GM20000 (cell line): ENCODE measurements at regions not wholly inside any gene's neighbourhood (a gene's known extent, or its start where the extent isn't known, plus 50 kb on each side); places are given as distances from the start of the nearest gene placed in this dataset.

Experiments
- DNase-seq: peaks from one replicate; pipeline ENCODE4 v3.0.0; 2012; ENCODE audit warnings: low spot score
- TF ChIP-seq, protein P1 (sequence below): IDR thresholded peaks from 2 replicates; pipeline ENCODE4 v1.5.1; 2012; ENCODE audit warnings: mild to moderate bottlenecking, control low read depth; ENCODE audit errors: extremely low read depth, missing control alignments

DNA sequence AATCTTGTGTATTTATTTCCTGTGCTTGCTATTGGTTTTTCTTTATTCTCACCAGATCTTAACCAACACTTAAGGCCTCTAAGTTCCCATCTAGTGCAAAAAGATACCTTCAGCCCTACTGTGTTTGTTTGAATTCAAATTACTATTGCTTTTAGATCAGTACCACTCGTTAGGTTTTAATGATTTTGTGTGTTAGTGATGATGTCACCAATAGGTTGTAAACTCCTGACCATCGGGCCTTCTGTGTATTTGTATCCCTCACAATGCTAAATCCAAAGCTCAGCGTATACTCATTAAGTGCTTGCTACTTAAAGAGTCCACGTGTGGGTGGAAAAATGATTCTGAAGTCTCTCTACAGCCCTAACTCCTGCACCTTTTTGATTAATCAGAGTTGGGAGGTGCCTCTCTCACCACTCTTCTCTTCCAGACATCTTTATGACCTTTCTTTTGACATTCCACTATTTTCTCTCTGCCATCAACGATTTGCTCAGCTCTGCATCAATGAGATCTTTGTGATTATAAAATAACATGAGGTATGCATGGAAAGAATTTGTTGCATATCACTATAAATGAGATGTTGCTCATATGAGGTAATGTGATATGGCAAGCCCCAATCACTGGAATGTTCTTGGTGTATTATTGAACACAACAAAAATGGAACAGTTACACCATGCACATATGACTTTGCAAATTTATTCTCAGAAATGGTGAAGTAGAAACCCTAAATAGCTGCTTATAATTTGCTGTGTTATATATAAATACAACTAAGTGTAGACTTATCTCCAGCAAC, 55.1 kb upstream of the LAMA2 start:
- TF ChIP-seq, protein P1, sequence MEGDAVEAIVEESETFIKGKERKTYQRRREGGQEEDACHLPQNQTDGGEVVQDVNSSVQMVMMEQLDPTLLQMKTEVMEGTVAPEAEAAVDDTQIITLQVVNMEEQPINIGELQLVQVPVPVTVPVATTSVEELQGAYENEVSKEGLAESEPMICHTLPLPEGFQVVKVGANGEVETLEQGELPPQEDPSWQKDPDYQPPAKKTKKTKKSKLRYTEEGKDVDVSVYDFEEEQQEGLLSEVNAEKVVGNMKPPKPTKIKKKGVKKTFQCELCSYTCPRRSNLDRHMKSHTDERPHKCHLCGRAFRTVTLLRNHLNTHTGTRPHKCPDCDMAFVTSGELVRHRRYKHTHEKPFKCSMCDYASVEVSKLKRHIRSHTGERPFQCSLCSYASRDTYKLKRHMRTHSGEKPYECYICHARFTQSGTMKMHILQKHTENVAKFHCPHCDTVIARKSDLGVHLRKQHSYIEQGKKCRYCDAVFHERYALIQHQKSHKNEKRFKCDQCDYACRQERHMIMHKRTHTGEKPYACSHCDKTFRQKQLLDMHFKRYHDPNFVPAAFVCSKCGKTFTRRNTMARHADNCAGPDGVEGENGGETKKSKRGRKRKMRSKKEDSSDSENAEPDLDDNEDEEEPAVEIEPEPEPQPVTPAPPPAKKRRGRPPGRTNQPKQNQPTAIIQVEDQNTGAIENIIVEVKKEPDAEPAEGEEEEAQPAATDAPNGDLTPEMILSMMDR, result no peak
- DNase-seq, result no peak

DNA sequence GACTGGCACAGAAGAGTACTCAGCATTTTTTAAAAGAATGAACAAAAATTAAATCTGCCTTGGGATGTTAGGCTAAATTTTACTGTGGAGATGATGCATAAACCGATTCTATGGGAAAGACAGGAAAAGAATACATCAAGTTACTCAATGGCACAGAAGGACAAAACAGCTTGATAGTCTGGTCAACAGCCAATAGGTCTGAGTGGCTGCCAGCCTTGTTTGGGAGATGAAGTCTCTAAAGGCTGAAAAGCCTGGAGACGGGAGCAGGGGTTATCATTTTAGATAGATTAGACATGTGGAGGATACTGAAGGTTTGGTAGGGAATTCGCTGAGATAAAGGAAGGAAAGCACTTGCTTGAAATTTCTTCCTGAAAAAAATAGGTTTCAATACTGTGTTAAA, 56.3 kb upstream of the LAMA2 start:
- DNase-seq, result no peak
- TF ChIP-seq, protein P1, result no peak

DNA sequence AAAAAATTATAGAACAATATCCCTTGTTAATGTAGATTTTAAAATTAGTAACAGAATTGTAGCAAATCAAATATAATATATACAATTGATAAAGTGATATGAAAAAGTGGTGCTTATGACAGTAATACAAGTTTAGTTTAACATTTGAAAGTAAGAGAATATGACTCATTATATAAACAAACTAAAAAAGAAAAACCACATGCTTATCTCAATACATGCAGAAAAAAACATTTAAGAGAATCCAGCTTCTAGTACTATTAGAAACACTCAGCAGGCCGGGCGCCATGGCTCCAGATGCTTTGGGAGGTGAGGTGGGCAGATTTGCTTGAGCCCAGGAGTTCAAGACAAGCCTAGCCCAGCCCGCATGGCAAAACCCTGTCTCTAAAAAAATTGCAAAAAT, 60.7 kb upstream of the LAMA2 start:
- TF ChIP-seq, protein P1, result no peak
- DNase-seq, result no peak

DNA sequence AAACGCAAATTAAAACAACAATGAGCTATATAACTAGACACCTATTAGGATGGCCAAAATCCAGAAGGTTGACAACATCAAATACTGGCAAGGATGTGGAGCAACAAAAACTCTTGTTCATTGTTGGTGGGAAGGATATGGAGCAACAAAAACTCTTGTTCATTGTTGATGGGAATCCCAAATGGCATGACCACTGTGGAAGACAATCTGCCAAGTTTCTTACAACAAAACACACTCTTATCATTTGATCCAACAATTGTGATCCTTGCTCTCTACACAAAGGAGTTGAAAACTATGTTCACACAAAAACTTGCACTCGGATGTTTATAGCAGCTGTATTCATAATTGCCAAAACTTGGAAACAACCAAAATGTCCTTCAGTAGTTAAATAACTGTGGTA, 61.8 kb upstream of the LAMA2 start:
- TF ChIP-seq, protein P1, result no peak

DNA sequence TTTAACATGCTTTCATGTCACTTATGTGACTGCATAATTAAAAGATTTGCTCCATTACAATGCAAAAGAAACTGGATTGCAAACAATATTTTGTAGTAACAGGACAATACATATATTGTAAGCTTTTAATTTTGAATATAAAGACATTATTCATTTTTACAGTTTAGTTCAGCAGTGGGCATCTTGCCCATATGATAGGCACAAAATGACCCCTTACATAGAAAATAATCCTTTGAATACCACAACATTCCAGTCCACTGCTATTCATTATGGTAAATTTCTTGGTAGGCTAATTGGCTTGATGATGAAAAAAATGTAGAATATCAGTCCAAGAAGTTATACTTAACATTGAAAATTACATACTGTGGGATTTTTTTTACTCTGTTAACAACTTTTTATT, 74.1 kb upstream of the LAMA2 start:
- TF ChIP-seq, protein P1, result no peak
- DNase-seq, result no peak

More for the DNA sequence above, 61.8 kb upstream of the LAMA2 start:
- DNase-seq, result no peak

DNA sequence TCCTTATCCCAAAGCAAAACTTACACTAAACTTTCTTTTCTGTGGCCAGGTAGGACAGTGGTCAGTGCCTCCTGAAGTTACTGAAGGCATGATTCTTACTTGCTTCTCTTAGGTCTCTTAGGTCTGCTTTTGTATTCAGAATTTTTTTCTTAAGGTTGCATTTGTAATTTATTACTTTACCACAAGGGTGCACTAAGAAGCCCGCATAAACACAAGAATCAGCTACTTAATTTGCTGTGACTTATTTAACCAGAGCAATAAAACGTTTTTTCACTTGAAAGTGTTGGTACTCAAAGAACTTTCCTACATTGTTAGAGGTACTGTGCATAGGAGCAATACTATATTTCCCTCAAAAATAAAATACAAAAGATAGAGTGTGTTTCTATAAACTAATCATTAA, 75.4 kb upstream of the LAMA2 start:
- DNase-seq, result no peak
- TF ChIP-seq, protein P1, result no peak

DNA sequence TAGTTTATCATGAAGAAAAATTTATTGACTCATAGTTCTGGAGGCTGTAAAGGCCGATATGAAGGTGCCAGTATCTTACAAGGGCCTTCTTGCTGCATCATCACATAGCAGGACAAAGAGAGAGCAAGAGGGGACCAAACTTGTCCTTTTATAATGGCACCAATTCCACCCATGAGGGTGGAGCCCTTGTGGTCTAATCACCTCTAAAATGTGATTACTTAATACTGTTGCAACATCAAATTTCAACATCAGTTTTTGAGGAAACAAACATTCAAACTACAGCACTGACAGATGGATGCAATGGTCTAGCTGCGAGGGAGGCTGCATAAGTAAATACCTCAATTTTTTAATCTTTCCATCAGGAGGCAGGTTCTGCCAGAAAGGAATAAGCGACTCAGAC, 76.7 kb upstream of the LAMA2 start:
- DNase-seq, result no peak
- TF ChIP-seq, protein P1, result no peak
